ENCODE measurements at regions not wholly inside any gene's neighbourhood (a gene's known extent, or its start where the extent isn't known, plus 50 kb on each side); places are given as distances from the start of the nearest gene placed in this dataset.
"Not testable (repeated sequence)": the region's sequence is repeated elsewhere in the genome, so short reads cannot be mapped to it uniquely, and the experiment has no call there.

DNA sequence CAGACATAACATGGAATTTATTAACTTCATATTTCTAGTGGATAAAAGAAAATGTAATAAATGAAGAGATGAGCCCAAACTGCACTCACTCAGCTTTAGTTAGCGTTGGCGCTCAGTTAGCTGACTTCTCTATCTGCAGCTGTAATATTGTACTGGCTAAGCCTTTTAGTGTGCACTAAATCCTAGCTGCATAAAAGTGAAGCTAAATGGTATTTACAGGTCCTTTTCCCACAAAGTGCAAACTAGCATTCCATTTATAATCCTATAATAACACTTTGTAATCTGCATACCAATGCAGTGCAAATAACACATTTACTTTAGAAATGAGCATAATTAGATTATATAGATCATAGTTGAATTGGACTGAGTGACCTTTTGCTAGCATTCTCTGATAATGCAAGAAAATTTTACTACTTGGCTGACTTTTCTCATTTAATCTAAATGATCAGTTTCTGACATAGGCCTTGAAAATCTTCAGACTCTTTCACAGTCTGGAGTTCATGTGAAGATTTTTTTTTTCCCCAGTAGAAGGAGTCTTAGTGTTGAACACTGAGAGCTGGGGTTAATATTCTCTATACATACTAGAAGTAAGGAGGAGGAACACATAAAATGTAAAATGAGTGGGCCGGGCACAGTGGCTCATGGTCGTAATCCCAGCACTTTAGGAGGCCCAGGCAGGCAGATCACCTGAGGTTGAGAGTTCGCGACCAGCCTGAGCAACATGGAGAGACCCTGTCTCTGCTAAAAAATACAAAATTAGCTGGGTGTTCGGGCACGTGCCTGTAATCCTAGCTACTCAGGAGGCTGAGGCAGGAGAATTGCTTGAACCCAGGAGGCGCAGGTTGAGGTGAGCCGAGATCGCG lies 1426.4 kb downstream of the PCDH9 start:
- no peak for DNase-seq

GRCh38 chr13:65789815-65790214 lies 1440.3 kb downstream of the PCDH9 start:
- DNase-seq: no peak

DNA sequence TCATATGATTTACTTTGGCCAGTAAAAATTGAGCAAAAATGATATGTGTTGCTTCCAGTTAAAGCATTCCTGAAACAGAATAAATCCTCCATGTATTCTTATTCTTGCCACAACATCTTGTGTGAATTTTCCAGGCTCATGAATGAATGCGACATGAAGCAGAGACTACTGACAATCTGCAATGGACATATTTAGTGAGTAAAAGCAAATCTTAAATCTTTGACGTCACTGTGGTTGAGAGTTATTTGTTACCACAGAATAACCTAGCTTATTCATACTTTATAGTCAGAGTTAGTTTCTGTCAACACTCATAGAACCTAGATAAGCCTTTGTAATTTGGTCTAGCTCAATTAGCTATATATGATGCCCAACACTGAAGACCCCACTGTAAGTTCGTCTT lies 1443.1 kb downstream of the PCDH9 start:
- no peak for DNase-seq

- no peak for DNase-seq
Measured at GRCh38 chr13:65784088-65784816, 1445.9 kb downstream of the PCDH9 start.

DNA sequence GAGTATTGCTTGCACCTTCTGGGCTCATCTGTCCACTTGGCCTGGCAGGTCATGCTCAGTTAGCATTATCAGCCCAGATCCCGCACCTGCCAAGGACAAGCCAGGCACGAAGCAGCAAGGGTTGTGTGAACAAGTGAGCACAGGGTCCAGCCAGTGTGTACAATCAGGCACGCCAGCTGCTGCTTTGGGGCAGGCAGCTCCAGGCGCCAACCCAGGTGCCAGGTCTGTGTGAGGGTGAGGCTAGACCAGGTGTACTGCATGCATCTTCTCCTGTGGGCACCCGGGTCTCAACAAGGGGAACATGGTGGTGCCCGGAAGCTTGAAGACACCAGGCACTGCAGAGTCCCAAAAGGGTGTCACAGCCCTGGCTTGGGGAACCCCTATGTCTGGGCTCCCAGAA lies 1446.8 kb downstream of the PCDH9 start:
- DNase-seq: no peak

DNA sequence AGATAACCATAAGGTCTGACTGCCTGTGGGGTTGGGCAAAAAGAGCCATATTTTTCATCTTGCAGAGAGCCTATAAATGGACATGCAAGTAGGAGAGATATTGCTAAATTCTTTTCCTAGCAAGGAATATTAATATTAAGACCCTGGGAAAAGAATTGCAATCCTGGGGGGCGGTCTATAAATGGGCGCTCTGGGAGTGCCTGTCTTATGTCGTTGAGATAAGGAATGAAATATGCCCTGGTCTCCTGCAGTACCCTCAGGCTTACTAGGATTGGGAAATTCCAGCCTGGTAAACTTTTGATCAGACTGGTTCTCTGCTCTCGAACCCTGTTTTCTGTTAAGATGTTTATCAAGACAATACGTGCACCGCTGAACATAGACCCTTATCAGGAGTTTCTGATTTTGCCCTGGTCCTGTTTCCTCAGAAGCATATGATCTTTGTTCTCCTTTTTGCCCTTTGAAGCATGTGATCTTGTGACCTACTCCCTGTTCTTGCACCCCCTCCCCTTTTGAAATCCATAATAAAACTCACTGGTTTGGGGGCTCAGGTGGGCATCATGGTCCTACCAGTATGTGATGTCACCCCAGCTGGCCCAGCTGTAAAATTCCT lies 1458.3 kb downstream of the PCDH9 start:
- DNase-seq: not testable (repeated sequence)

GRCh38 chr13:65768545-65768944 lies 1461.6 kb downstream of the PCDH9 start:
- no peak for DNase-seq

GRCh38 chr13:65763811-65764210 lies 1466.3 kb downstream of the PCDH9 start:
- no peak for DNase-seq

DNA sequence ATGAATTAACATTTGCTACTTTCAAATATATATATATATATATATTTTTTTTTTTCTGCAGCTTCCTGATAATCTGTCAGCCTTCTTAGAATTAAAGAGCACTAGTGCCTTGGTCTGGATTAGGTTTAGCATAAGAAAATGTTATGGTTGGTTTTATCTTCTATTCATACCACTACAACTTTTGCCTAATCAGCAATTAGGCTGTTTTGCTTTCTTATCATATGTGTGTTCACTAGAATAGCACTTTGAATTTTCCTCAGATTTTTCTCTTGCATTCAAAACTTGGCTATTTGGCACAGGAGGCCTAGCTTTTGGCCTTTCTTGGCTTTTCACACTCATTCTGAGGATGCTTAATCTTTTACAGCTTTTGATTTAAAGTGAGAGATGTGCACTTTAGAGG lies 1468.1 kb downstream of the PCDH9 start:
- no peak for DNase-seq

DNA sequence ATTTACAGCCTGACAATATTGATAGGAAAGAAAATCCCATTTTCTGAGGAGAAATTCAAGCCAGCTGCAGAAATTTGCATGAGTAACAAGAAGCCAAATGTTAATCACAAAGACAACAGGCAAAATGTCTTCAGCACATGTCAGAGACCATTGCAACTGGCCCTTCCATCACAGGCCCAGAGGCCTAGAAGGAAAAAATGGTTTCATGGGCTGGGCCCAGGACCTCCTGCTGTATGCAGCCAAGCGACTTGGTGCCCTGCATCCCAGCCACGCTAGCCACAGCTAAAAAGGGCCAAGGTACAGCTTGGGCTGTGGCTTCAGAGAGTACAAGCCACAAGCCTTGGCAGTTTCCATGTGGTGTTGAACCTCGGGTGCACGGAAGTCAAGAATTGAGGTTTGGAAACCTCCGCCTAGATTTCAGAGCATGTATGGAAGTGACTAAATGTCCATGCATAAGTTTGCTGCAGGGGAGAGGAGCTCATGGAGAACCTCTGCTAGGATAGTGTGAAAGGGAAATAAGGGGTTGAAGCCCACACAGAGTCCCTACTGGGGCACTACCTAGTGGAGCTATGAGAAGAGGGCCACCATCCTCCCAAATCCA lies 1474.0 kb downstream of the PCDH9 start:
- DNase-seq: no peak

- no peak for DNase-seq
Measured at GRCh38 chr13:65748227-65748626, 1481.9 kb downstream of the PCDH9 start.

DNA sequence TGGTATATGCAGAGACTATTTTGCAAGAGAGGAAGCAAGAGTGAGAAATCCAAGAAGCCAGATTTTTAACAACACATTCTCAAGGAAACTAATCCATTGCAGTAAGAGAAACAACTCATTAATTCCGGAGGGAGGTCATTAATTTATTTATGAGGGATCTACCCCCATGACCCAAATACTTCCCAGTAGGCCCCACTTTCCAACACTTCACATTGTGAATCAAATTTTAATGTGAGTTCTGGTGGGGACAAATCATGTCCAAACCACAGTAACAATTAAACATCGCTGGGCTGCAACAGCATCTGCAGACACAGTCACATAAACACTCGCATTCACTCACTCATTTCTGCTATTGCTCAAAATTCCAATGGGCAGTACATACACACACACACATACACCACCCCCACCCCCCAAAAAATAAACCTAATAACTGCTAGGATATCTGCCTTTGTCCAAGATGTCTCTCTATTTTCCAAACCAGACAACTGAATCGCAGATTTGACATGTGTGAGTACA lies 1483.7 kb downstream of the PCDH9 start:
- no peak for DNase-seq

- DNase-seq: peak; percentile 35
Measured at GRCh38 chr13:65744836-65745235, 1485.3 kb downstream of the PCDH9 start.

- no peak for DNase-seq
Measured at GRCh38 chr13:65733110-65733509, 1497.0 kb downstream of the PCDH9 start.

- no peak for DNase-seq
Measured at GRCh38 chr13:65727070-65727469, 1503.1 kb downstream of the PCDH9 start.

GRCh38 chr13:65725006-65725405 lies 1505.1 kb downstream of the PCDH9 start:
- DNase-seq: no peak

DNA sequence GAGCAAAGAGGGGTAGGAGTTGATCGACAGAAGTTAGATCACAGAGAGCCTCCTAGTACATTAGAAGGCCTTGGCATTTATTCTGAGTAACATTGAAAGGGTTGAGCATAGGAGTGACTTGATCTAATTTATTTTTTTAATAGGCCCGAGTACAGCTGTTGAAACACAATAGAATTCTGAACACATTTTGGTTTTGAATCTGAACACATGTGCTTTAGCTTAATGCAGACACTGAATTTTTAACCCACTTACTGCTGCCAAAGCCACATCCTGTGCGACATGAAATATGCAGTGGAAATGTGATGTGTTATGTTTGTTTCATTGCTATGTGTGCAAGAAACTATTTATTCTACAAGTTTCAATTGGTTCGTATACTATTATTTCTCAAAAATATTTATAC lies 1505.9 kb downstream of the PCDH9 start:
- peak; percentile 12 for DNase-seq

- no peak for DNase-seq
Measured at GRCh38 chr13:65722506-65722905, 1507.6 kb downstream of the PCDH9 start.

DNA sequence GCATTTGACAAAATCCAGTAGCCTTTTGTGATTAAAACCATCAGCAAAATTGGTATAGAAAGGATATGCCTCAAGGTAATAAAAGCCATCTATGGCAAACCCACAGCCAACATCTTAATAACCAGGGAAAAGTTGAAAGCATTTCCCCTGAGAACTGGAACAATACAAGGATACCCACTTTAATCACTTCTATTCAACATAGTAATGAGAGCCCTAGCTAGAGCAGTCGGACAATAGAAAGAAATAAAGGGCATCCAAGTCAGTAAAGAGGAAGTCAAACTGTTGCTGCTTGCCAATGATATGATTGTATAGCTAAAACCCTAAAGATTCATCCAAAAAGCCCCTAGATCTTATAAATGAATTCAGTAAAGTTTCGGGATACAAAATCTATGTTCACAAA lies 1510.3 kb downstream of the PCDH9 start:
- no peak for DNase-seq

GRCh38 chr13:65710514-65710913 lies 1519.6 kb downstream of the PCDH9 start:
- no peak for DNase-seq

GRCh38 chr13:65697843-65698242 lies 1532.3 kb downstream of the PCDH9 start:
- no peak for DNase-seq

DNA sequence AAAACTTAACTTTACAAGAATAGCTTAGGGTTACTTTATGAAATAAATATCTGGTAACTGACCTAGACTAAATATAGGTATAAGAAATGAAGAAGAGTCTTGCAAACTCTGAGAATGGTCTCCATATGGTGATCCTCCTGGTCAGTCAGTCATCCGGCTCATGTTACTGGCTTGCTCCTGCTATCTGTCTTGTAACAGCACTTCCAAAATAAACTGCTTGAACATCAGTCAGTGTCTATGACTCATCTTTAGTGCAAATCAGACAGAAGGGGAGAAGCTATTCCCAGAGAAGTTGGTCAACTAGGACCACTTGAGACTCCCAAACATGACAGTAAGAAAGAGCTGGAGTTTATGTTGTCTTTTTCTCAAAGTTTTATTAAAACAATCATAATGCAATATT lies 1550.9 kb downstream of the PCDH9 start:
- peak; percentile 5 for DNase-seq

DNA sequence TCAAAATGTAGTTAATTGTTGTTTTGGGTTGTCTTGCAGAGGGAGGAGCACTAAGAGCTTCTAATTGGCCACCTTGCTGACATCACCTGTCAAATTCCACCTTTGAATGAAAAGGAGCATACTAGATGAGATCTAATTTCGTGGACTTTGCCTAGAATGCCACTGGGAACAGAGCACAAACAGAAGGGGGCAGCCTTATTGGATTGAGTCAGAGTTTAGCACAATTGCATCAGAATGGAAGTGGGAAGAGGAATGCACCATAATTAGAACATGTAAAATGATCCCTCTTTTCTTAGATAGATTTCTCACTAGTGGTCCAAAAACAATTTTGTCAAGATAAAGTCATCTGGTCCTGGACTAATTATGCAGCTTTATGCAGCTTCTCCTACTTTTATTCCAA lies 1552.2 kb downstream of the PCDH9 start:
- no peak for DNase-seq

Measured in tongue (tissue), 1 donor.